ENCODE measurements at regions not wholly inside any gene's neighbourhood (a gene's known extent, or its start where the extent isn't known, plus 50 kb on each side); places are given as distances from the start of the nearest gene placed in this dataset.

DNA sequence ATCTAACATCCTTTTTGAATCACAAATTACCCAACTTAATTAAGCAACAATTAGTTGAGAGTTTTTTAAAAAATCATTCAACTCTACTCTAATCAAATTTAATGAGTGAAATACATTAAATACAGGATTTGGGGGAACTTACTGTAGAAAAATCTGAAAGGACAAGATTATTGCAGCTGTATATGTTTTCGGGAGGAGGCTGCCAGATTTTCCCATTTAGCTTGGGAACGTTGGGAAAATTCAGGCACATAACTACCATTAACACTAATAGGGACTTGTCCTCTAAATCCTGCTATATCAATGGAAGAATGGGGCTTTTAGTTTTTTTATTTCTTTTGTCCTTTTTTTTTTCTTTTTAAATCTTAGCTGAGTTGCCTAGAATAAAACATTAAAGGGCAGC, 691.4 kb upstream of the FZD8 start:
- TF ChIP-seq, protein P1, sequence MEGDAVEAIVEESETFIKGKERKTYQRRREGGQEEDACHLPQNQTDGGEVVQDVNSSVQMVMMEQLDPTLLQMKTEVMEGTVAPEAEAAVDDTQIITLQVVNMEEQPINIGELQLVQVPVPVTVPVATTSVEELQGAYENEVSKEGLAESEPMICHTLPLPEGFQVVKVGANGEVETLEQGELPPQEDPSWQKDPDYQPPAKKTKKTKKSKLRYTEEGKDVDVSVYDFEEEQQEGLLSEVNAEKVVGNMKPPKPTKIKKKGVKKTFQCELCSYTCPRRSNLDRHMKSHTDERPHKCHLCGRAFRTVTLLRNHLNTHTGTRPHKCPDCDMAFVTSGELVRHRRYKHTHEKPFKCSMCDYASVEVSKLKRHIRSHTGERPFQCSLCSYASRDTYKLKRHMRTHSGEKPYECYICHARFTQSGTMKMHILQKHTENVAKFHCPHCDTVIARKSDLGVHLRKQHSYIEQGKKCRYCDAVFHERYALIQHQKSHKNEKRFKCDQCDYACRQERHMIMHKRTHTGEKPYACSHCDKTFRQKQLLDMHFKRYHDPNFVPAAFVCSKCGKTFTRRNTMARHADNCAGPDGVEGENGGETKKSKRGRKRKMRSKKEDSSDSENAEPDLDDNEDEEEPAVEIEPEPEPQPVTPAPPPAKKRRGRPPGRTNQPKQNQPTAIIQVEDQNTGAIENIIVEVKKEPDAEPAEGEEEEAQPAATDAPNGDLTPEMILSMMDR (IDR thresholded peaks at IDR 0.05), result no peak
- TF ChIP-seq POLR2A (IDR thresholded peaks at IDR 0.05), result no peak
